ENCODE measurements at regions not wholly inside any gene's neighbourhood (a gene's known extent, or its start where the extent isn't known, plus 50 kb on each side); places are given as distances from the start of the nearest gene placed in this dataset.
"Not testable (repeated sequence)": the region's sequence is repeated elsewhere in the genome, so short reads cannot be mapped to it uniquely, and the experiment has no call there.

DNA sequence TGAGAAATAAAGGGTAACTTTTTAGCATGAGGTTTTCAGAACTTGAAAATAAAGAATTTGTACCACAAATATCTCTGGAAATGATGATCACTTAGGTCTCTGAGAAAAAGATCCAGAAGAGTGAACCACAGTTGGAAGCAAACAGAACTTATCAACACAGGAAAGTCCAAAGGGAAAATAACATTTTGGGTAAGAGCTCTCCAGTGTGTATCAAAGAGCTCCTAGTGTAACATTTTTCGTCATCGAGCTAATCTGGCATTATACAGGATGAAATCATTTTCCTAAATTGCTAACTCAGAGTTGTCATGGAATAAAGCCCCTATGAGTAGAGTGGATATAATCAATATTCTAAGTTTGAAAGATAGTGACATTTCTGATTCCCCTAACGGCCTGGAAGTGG lies 104.0 kb downstream of the LMO4 start:
- intact Hi-C loops (cut with micrococcal nuclease; ENCODE audit: unreplicated experiment), result no loop called here
- no peak for TF ChIP-seq EZH2 (IDR thresholded peaks at IDR 0.05; ENCODE audit: borderline replicate concordance, low read depth, low read length, poor library complexity, severe bottlenecking)
- TF ChIP-seq, protein P1, sequence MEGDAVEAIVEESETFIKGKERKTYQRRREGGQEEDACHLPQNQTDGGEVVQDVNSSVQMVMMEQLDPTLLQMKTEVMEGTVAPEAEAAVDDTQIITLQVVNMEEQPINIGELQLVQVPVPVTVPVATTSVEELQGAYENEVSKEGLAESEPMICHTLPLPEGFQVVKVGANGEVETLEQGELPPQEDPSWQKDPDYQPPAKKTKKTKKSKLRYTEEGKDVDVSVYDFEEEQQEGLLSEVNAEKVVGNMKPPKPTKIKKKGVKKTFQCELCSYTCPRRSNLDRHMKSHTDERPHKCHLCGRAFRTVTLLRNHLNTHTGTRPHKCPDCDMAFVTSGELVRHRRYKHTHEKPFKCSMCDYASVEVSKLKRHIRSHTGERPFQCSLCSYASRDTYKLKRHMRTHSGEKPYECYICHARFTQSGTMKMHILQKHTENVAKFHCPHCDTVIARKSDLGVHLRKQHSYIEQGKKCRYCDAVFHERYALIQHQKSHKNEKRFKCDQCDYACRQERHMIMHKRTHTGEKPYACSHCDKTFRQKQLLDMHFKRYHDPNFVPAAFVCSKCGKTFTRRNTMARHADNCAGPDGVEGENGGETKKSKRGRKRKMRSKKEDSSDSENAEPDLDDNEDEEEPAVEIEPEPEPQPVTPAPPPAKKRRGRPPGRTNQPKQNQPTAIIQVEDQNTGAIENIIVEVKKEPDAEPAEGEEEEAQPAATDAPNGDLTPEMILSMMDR (conservative IDR thresholded peaks at IDR 0.05; ENCODE audit: low read depth, low read length), result no peak
- ChIA-PET POLR2A (ENCODE audit: low non-redundant PET) (no interaction called here), CTCF (no interaction called here)
- Histone ChIP-seq H3K4me1 (ENCODE audit: insufficient read depth, low read length, poor library complexity, severe bottlenecking) (peaks cover 13% of the 10 kb centered on the region), H3K4me3 (ENCODE audit: low read depth, low read length, poor library complexity, severe bottlenecking) (no peak overlapping the region), H3K36me3 (ENCODE audit: insufficient read depth, low read length, poor library complexity, severe bottlenecking) (no peaks in the 10 kb centered on the region), H3K9me3 (ENCODE audit: low read depth, low read length, poor library complexity, severe bottlenecking) (no peaks in the 10 kb centered on the region), H3K27ac (ENCODE audit: low read depth, low read length, poor library complexity, severe bottlenecking) (no peak overlapping the region), H3K27me3 (replicated peaks; ENCODE audit: insufficient read depth, low read depth, low read length, poor library complexity) (no peaks in the 10 kb centered on the region)
- no peak for DNase-seq (ENCODE audit: low spot score)
- BruUV-seq (replicated peaks), result no TSS peak

DNA sequence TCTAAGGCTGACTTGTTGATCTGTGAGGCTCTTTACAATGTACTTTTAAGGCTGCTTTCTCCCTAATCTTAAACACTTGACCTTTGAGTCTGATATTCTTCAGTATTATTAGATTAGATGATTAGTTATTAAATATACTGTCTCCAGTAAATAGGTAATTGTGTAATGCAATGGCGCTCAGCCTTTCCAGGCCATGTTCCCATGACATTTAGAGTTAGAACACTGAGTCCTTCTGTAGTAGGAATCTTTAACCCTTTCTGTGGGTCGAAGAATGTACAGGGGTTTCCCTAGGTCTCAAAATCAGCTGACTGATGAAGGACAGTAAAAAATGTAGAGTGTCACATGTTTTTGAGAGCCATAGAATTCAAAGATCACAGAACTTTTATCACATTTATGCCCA lies 104.4 kb downstream of the LMO4 start:
- CTCF ChIA-PET; H3K27me3 ChIP-seq (replicated peaks; ENCODE audit: insufficient read depth, low read depth, low read length, poor library complexity); H3K4me3 ChIP-seq (ENCODE audit: low read depth, low read length, poor library complexity, severe bottlenecking); POLR2A ChIA-PET (ENCODE audit: low non-redundant PET); H3K27ac ChIP-seq (ENCODE audit: low read depth, low read length, poor library complexity, severe bottlenecking); H3K36me3 ChIP-seq (ENCODE audit: insufficient read depth, low read length, poor library complexity, severe bottlenecking); DNase-seq (ENCODE audit: low spot score); BruUV-seq (replicated peaks); H3K9me3 ChIP-seq (ENCODE audit: low read depth, low read length, poor library complexity, severe bottlenecking); intact Hi-C loops (cut with micrococcal nuclease; ENCODE audit: unreplicated experiment): not testable (repeated sequence)
- peaks cover 12% of the 10 kb centered on the region for H3K4me1 ChIP-seq (ENCODE audit: insufficient read depth, low read length, poor library complexity, severe bottlenecking)

DNA sequence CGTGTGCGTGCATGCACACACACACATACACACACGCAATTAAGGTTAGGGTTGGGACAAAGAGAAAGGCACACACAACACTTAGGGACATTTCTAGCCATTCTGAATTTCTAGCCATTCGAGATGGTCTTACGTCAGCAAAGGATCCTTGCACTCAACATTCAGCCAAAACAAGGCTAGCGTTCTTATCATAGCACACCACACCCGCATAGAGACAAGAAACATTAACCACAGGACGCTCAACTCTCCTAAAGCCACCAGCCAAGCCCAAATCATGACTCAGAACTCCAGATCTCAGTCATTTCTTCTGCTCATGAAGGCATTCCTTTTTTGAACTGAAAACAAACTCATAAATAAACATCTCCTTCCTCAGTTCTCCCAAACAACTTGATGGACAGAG lies 106.8 kb downstream of the LMO4 start:
- intact Hi-C loops (cut with micrococcal nuclease; ENCODE audit: unreplicated experiment), result no loop called here
- peaks cover 4% of the 10 kb centered on the region for H3K4me1 ChIP-seq (ENCODE audit: insufficient read depth, low read length, poor library complexity, severe bottlenecking)
- no TSS peak for BruUV-seq (replicated peaks)

DNA sequence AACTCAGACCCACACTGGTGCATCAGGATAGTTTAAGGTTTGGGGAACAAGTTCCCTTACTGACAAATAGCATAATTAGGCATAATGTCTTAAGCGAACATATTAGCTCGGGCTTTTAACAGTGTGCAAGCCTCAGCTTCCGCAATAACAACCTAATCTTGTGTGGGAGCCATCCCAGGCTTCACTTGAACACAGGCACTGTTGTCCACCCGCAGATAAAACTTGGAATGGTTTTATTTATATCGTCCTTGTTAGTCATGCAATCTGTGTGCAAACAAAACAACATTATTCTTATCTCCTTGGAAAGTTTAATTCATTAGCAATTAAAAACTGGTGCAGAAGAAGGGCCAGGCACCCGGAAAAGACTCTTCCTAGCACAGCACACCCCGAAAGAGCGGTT lies 107.4 kb downstream of the LMO4 start:
- H3K9me3 ChIP-seq (ENCODE audit: low read depth, low read length, poor library complexity, severe bottlenecking); H3K27ac ChIP-seq (ENCODE audit: low read depth, low read length, poor library complexity, severe bottlenecking); H3K4me1 ChIP-seq (ENCODE audit: insufficient read depth, low read length, poor library complexity, severe bottlenecking); intact Hi-C loops (cut with micrococcal nuclease; ENCODE audit: unreplicated experiment); POLR2A ChIA-PET (ENCODE audit: low non-redundant PET); H3K36me3 ChIP-seq (ENCODE audit: insufficient read depth, low read length, poor library complexity, severe bottlenecking); H3K27me3 ChIP-seq (replicated peaks; ENCODE audit: insufficient read depth, low read depth, low read length, poor library complexity); BruUV-seq (replicated peaks); CTCF ChIA-PET; H3K4me3 ChIP-seq (ENCODE audit: low read depth, low read length, poor library complexity, severe bottlenecking); DNase-seq (ENCODE audit: low spot score): not testable (repeated sequence)

More for the DNA sequence above, 106.8 kb downstream of the LMO4 start:
- ChIA-PET POLR2A (ENCODE audit: low non-redundant PET) (no interaction called here), CTCF (no interaction called here)
- Histone ChIP-seq H3K9me3 (ENCODE audit: low read depth, low read length, poor library complexity, severe bottlenecking) (no peaks in the 10 kb centered on the region), H3K36me3 (ENCODE audit: insufficient read depth, low read length, poor library complexity, severe bottlenecking) (no peaks in the 10 kb centered on the region), H3K27ac (ENCODE audit: low read depth, low read length, poor library complexity, severe bottlenecking) (no peak overlapping the region), H3K4me3 (ENCODE audit: low read depth, low read length, poor library complexity, severe bottlenecking) (no peak overlapping the region), H3K27me3 (replicated peaks; ENCODE audit: insufficient read depth, low read depth, low read length, poor library complexity) (no peaks in the 10 kb centered on the region)
- no peak for DNase-seq (ENCODE audit: low spot score)
- no peak for TF ChIP-seq EZH2 (IDR thresholded peaks at IDR 0.05; ENCODE audit: borderline replicate concordance, low read depth, low read length, poor library complexity, severe bottlenecking)
- TF ChIP-seq, protein P1 (conservative IDR thresholded peaks at IDR 0.05; ENCODE audit: low read depth, low read length), result no peak

All from A673 (cell line).